ENCODE measurements at regions not wholly inside any gene's neighbourhood (a gene's known extent, or its start where the extent isn't known, plus 50 kb on each side); places are given as distances from the start of the nearest gene placed in this dataset.

- H3K36me3 Mint-ChIP-seq (ENCODE audit: low read depth), result no peaks in the 10 kb centered on the region
- H3K4me3 Mint-ChIP-seq, result no peak overlapping the region
- peaks cover 1% of the 10 kb centered on the region; the same call in 1 of the 2 replicates for H3K9me3 Mint-ChIP-seq
- H3K27me3 Mint-ChIP-seq (ENCODE audit: insufficient read depth), result no peaks in the 10 kb centered on the region
- no peak for TF ChIP-seq CTCF (IDR thresholded peaks at IDR 0.05)
- no peak overlapping the region for H3K27ac Mint-ChIP-seq
- DNase-seq, result no peak
- H3K4me1 Mint-ChIP-seq (ENCODE audit: low read depth), result no peaks in the 10 kb centered on the region
Measured at GRCh38 chr4:135545616-135546317, 1344.2 kb upstream of the PABPC4L start.

GRCh38 chr4:135538698-135539097 is 1337.1 kb upstream of the PABPC4L start:
- no peak for DNase-seq
- H3K9me3 Mint-ChIP-seq, result peaks cover 13% of the 10 kb centered on the region; the same call in 1 of the 2 replicates
- H3K36me3 Mint-ChIP-seq (ENCODE audit: low read depth), result no peaks in the 10 kb centered on the region
- peak overlapping the region; percentile 66; the same call in 1 of the 2 replicates for H3K4me3 Mint-ChIP-seq
- no peak for TF ChIP-seq CTCF (IDR thresholded peaks at IDR 0.05)
- H3K27me3 Mint-ChIP-seq (ENCODE audit: insufficient read depth), result peaks cover 2% of the 10 kb centered on the region; the same call in 1 of the 2 replicates
- H3K4me1 Mint-ChIP-seq (ENCODE audit: low read depth), result peaks cover 21% of the 10 kb centered on the region
- no peak overlapping the region for H3K27ac Mint-ChIP-seq

GRCh38 chr4:135533053-135533452 is 1331.5 kb upstream of the PABPC4L start:
- H3K4me3 Mint-ChIP-seq, result no peak overlapping the region; the same call in 1 of the 2 replicates

GRCh38 chr4:135532132-135532531 is 1330.5 kb upstream of the PABPC4L start:
- Mint-ChIP-seq H3K27ac (no peak overlapping the region), H3K9me3 (no peaks in the 10 kb centered on the region), H3K36me3 (ENCODE audit: low read depth) (no peaks in the 10 kb centered on the region), H3K27me3 (ENCODE audit: insufficient read depth) (no peaks in the 10 kb centered on the region; the same call in 1 of the 2 replicates), H3K4me3 (no peak overlapping the region), H3K4me1 (ENCODE audit: low read depth) (peaks cover 27% of the 10 kb centered on the region)
- no peak for DNase-seq
- no peak for TF ChIP-seq CTCF (IDR thresholded peaks at IDR 0.05)

More at GRCh38 chr4:135533053-135533452, 1331.5 kb upstream of the PABPC4L start:
- H3K4me1 Mint-ChIP-seq (ENCODE audit: low read depth), result peaks cover 27% of the 10 kb centered on the region
- H3K27ac Mint-ChIP-seq, result no peak overlapping the region
- no peaks in the 10 kb centered on the region for H3K9me3 Mint-ChIP-seq
- no peaks in the 10 kb centered on the region for H3K36me3 Mint-ChIP-seq (ENCODE audit: low read depth)
- TF ChIP-seq CTCF (IDR thresholded peaks at IDR 0.05), result no peak
- no peaks in the 10 kb centered on the region; the same call in 1 of the 2 replicates for H3K27me3 Mint-ChIP-seq (ENCODE audit: insufficient read depth)
- DNase-seq, result no peak

DNA sequence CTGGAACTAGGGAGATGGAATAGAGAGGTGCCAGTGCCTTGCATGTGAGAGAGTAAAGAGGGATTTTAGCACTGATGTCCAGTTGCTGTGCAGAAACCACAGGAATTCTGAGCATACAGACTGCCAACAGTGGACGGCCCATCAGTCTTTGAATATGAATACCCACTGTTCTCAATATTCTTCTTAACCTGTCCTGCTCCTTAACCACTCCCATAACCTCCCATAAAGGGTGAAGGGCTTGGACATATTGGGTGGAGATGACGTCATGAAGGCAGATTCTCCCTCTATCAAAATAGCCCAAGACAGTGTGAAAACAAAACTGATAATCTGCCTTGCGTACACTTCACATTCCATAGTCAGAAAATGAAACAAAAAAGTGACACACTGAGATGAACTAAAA is 1313.7 kb upstream of the PABPC4L start:
- peak overlapping the region; percentile 47; the same call in 1 of the 2 replicates for H3K27ac Mint-ChIP-seq
- no peak for DNase-seq

More for the DNA sequence above, 1313.7 kb upstream of the PABPC4L start:
- peak overlapping the region; percentile 66; the same call in 1 of the 2 replicates for H3K4me3 Mint-ChIP-seq
- no peaks in the 10 kb centered on the region for H3K9me3 Mint-ChIP-seq
- no peaks in the 10 kb centered on the region; the same call in 1 of the 2 replicates for H3K27me3 Mint-ChIP-seq (ENCODE audit: insufficient read depth)
- no peaks in the 10 kb centered on the region for H3K36me3 Mint-ChIP-seq (ENCODE audit: low read depth)
- TF ChIP-seq CTCF (IDR thresholded peaks at IDR 0.05), result no peak
- peaks cover 26% of the 10 kb centered on the region; the same call in 1 of the 2 replicates for H3K4me1 Mint-ChIP-seq (ENCODE audit: low read depth)
